Fibroblast of lung (primary cell): ENCODE measurements at regions not wholly inside any gene's neighbourhood (a gene's known extent, or its start where the extent isn't known, plus 50 kb on each side); places are given as distances from the start of the nearest gene placed in this dataset.

ENCODE experiments used
- DNase-seq, 2 donors: peaks; one replicate each; pipeline versions ENCODE4 v3.0.0 to v3.0.0-alpha.2; 2010; ENCODE audit warnings: low read depth in 2 of 2
- H2AFZ ChIP-seq: 2 replicates; pipeline ENCODE4 v1.5.1; 2012; ENCODE audit warnings: low read length, control low read depth, inconsistent platforms
- H3K27ac ChIP-seq: 2 replicates; pipeline ENCODE4 v1.5.1; 2011; ENCODE audit warnings: low read length, control low read depth; ENCODE audit not compliant: insufficient read depth
- H3K27me3 ChIP-seq: 2 replicates; pipeline ENCODE4 v1.5.1; 2011; ENCODE audit warnings: mild to moderate bottlenecking, low read length; ENCODE audit not compliant: control insufficient read depth, insufficient read depth
- H3K36me3 ChIP-seq: 2 replicates; pipeline ENCODE4 v1.5.1; 2011; ENCODE audit warnings: low read length; ENCODE audit not compliant: control insufficient read depth, insufficient read depth
- H3K4me1 ChIP-seq: 2 replicates; pipeline ENCODE4 v1.5.1; 2011; ENCODE audit warnings: low read length; ENCODE audit not compliant: control insufficient read depth, insufficient read depth; ENCODE audit errors: extremely low read depth
- H3K4me2 ChIP-seq: 2 replicates; pipeline ENCODE4 v1.5.1; 2011; ENCODE audit warnings: low read length, control low read depth; ENCODE audit not compliant: insufficient read depth; ENCODE audit errors: extremely low read depth
- H3K4me3 ChIP-seq, 4 experiments: fragments of 200-600 bp in 1 of 4; sonication (generic) in 1 of 4; replicated peaks in 1 of 4; 2 replicates each; pipeline ENCODE4 v1.5.1; 2011 to 2016; ENCODE audit warnings: low read length in 4 of 4, low read depth in 3 of 4, mild to moderate bottlenecking in 3 of 4, control low read depth in 2 of 4, inconsistent platforms in 1 of 4, mixed read lengths in 1 of 4; ENCODE audit not compliant: insufficient read depth in 1 of 4; ENCODE audit errors: control extremely low read depth in 1 of 4
- H3K79me2 ChIP-seq: 2 replicates; pipeline ENCODE4 v1.5.1; 2012; ENCODE audit warnings: mild to moderate bottlenecking, low read length, inconsistent platforms; ENCODE audit not compliant: control insufficient read depth, insufficient read depth
- H3K9ac ChIP-seq: 2 replicates; pipeline ENCODE4 v1.5.1; 2011; ENCODE audit warnings: mild to moderate bottlenecking, low read length, control low read depth; ENCODE audit not compliant: insufficient read depth
- H3K9me3 ChIP-seq: 2 replicates; pipeline ENCODE4 v1.5.1; 2012; ENCODE audit warnings: low read depth, low read length; ENCODE audit not compliant: control insufficient read depth, insufficient read depth
- H4K20me1 ChIP-seq: 2 replicates; pipeline ENCODE4 v1.5.1; 2011; ENCODE audit warnings: low read length; ENCODE audit not compliant: control insufficient read depth, insufficient read depth; ENCODE audit errors: extremely low read depth
- EZH2 ChIP-seq: IDR thresholded peaks from 2 replicates; pipeline ENCODE4 v1.5.1; 2012; ENCODE audit warnings: low read length, control low read depth, mild to moderate bottlenecking; ENCODE audit errors: missing control alignments
- TF ChIP-seq, protein P1 (sequence below), 2 donors: IDR thresholded peaks in 1 of 2; conservative IDR thresholded peaks in 1 of 2; 1 replicate in 1 of 2; 2 replicates in 1 of 2; pipeline ENCODE4 v1.5.1; 2011 to 2012; ENCODE audit warnings: low read length in 2 of 2, control low read depth in 1 of 2, inconsistent platforms in 1 of 2, low read depth in 1 of 2, mild to moderate bottlenecking in 1 of 2

DNA sequence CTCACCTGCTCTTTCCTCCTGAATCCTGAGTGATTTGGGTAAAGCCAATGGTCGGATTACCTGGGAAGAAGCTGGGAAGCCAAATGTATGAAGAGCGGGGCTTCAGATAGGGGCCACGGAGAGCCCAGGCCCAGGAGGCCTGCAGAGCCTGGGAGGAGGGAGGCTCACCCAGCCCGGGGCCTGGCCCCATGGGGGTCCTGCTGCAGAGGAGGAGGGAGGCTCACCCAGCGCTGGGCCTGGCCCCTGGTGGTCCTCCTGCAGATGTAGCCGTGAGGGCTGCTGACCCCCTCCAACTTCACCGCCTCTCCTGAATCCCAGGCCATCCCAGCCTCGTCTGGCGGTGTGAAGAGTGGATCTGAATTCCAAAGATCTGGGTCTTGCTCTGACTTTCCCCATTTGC is 368.4 kb downstream of the THBS2 start:
- no peaks in the 10 kb centered on the region for H3K9me3 ChIP-seq
- H3K4me1 ChIP-seq, result no peaks in the 10 kb centered on the region
- TF ChIP-seq EZH2, result no peak
- TF ChIP-seq, protein P1, sequence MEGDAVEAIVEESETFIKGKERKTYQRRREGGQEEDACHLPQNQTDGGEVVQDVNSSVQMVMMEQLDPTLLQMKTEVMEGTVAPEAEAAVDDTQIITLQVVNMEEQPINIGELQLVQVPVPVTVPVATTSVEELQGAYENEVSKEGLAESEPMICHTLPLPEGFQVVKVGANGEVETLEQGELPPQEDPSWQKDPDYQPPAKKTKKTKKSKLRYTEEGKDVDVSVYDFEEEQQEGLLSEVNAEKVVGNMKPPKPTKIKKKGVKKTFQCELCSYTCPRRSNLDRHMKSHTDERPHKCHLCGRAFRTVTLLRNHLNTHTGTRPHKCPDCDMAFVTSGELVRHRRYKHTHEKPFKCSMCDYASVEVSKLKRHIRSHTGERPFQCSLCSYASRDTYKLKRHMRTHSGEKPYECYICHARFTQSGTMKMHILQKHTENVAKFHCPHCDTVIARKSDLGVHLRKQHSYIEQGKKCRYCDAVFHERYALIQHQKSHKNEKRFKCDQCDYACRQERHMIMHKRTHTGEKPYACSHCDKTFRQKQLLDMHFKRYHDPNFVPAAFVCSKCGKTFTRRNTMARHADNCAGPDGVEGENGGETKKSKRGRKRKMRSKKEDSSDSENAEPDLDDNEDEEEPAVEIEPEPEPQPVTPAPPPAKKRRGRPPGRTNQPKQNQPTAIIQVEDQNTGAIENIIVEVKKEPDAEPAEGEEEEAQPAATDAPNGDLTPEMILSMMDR (conservative IDR thresholded peaks at IDR 0.05 in 1 of 2, IDR thresholded peaks at IDR 0.05 in 1 of 2; ENCODE audit: low read depth in 1 of 2, low read length in 2 of 2), result no peak

DNA sequence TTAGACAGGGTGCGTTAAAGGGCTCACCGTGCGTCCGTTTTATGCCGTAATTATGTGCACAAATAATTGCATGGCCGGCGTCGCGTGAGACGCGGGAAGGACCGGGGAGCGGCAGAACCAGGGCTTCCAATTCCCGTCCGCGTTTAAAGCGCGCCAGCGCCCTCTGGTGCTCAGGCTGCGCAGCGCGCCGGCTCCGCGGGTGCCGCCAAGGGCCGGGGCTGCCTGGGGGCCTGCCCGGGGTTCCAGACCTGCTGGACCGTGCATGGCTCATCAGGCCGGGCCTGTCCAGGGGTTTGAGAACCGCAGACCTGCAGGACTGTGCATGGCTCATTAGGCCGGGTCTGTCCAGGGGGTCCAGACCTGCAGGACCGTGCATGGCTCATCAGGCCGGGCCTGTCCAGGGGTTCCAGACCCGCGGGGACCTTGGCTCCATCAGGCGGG is 369.0 kb downstream of the THBS2 start:
- no peaks in the 10 kb centered on the region for H3K79me2 ChIP-seq
- H3K9me3 ChIP-seq, result no peaks in the 10 kb centered on the region
- peak overlapping the region; percentile 37 for H3K4me2 ChIP-seq
- peak overlapping the region in 2 of 4 experiments; percentile 27 for H3K4me3 ChIP-seq
- H3K27ac ChIP-seq, result no peak overlapping the region
- DNase-seq, result peak in 1 of 2 donors; percentile 37
- no peaks in the 10 kb centered on the region for H3K4me1 ChIP-seq
- H3K36me3 ChIP-seq, result no peaks in the 10 kb centered on the region
- H3K27me3 ChIP-seq, result no peaks in the 10 kb centered on the region
- no peak overlapping the region for H3K9ac ChIP-seq
- H2AFZ ChIP-seq, result no peak overlapping the region
- H4K20me1 ChIP-seq, result no peaks in the 10 kb centered on the region
- TF ChIP-seq, protein P1 (conservative IDR thresholded peaks at IDR 0.05 in 1 of 2, IDR thresholded peaks at IDR 0.05 in 1 of 2; ENCODE audit: low read depth in 1 of 2, low read length in 2 of 2), result peak; percentile 64 to 77
- no peak for TF ChIP-seq EZH2

More for the DNA sequence above, 368.4 kb downstream of the THBS2 start:
- Histone ChIP-seq H3K79me2 (no peaks in the 10 kb centered on the region), H3K36me3 (no peaks in the 10 kb centered on the region), H3K27me3 (no peaks in the 10 kb centered on the region), H2AFZ (no peak overlapping the region), H4K20me1 (no peaks in the 10 kb centered on the region), H3K27ac (no peak overlapping the region), H3K4me2 (no peak overlapping the region), H3K9ac (no peak overlapping the region), H3K4me3 (no peak overlapping the region)
- no peak for DNase-seq

DNA sequence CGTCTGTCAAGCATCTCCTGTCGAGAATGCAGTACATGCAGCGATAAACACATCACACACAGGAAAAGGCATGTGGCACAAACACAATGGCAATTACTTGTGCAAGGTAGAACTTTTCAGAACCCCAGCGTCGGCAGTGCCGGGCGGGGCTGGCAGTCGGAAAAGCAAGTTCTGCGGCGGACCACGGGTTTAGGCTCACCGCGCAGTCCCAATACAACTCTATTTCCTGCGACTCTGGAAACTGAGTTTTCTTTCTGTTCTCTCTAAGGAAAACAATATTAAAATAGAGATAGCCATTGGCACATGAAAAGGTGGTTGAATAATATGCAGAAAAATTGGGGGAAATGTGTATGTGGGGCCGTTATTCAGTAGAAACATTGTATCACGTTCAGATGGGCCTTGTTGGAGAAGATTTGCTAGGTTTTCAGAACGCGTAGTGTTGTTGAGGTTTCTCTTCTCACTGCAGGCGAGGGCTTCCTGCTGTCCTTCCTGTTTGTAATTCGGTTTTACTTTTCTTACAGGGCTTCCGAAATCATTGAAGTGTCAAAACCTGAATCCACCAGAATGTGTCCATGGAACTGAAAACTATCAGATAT is 369.5 kb downstream of the THBS2 start:
- H4K20me1 ChIP-seq, result no peaks in the 10 kb centered on the region
- no peak for DNase-seq
- no peaks in the 10 kb centered on the region for H3K27me3 ChIP-seq
- H2AFZ ChIP-seq, result no peak overlapping the region
- TF ChIP-seq, protein P1 (conservative IDR thresholded peaks at IDR 0.05 in 1 of 2, IDR thresholded peaks at IDR 0.05 in 1 of 2; ENCODE audit: low read depth in 1 of 2, low read length in 2 of 2), result no peak
- TF ChIP-seq EZH2, result no peak
- no peak overlapping the region for H3K27ac ChIP-seq
- peak overlapping the region in 2 of 4 experiments; percentile 27 for H3K4me3 ChIP-seq
- H3K9me3 ChIP-seq, result no peaks in the 10 kb centered on the region
- no peaks in the 10 kb centered on the region for H3K4me1 ChIP-seq
- H3K9ac ChIP-seq, result no peak overlapping the region
- peak overlapping the region; percentile 37 for H3K4me2 ChIP-seq
- no peaks in the 10 kb centered on the region for H3K36me3 ChIP-seq
- no peaks in the 10 kb centered on the region for H3K79me2 ChIP-seq
